Thyroid gland (tissue), 4 donors: ENCODE measurements at regions not wholly inside any gene's neighbourhood (a gene's known extent, or its start where the extent isn't known, plus 50 kb on each side); places are given as distances from the start of the nearest gene placed in this dataset.
"Not testable (repeated sequence)": the region's sequence is repeated elsewhere in the genome, so short reads cannot be mapped to it uniquely, and the experiment has no call there.

ENCODE experiments used
- DNase-seq, 2 donors: peaks; one replicate each; pipeline ENCODE4 v3.0.0-alpha.2; 2019
- H3K27ac ChIP-seq, 3 donors: fragments of 200-600 bp; sonication (generic); 1 replicate in 2 of 3; 2 replicates in 1 of 3; pipeline ENCODE4 v1.5.1; 2016 to 2019; ENCODE audit warnings: mild to moderate bottlenecking in 1 of 3, moderate library complexity in 1 of 3
- H3K27me3 ChIP-seq: fragments of 200-600 bp; sonication (generic); one replicate; pipeline ENCODE4 v1.5.1; 2019
- H3K36me3 ChIP-seq, 2 donors: fragments of 200-600 bp; sonication (generic); one replicate each; pipeline ENCODE4 v1.5.1; 2016 to 2019
- H3K4me1 ChIP-seq, 2 donors: fragments of 200-600 bp; sonication (generic); one replicate each; pipeline ENCODE4 v1.5.1; 2017 to 2019
- H3K4me3 ChIP-seq, 3 donors: fragments of 200-600 bp; sonication (generic); replicated peaks in 1 of 3; 1 replicate in 2 of 3; 2 replicates in 1 of 3; pipeline ENCODE4 v1.5.1; 2016; ENCODE audit warnings: mild to moderate bottlenecking in 1 of 3
- H3K9me3 ChIP-seq: fragments of 200-600 bp; sonication (generic); one replicate; pipeline ENCODE4 v1.5.1; 2017
- CTCF ChIP-seq, 6 experiments: fragments of 200-600 bp in 3 of 6; fragments of 450-650 bp in 3 of 6; sonication (generic) in 3 of 6; IDR thresholded peaks; one replicate each; pipeline ENCODE4 v1.5.1; 2016 to 2019; ENCODE audit warnings: antibody characterized with exemption in 6 of 6, mild to moderate bottlenecking in 2 of 6, inconsistent platforms in 1 of 6, moderate library complexity in 1 of 6
- POLR2A ChIP-seq, 2 donors: fragments of 450-650 bp; IDR thresholded peaks; one replicate each; pipeline ENCODE4 v1.6.1; 2017; ENCODE audit warnings: antibody characterized with exemption in 2 of 2, mild to moderate bottlenecking in 2 of 2, moderate library complexity in 1 of 2
- WGBS, 2 donors: methylation state at CpG; one replicate each; pipeline ENCODE4 v1.1.5; 2017; 5-methylcytosine and 5-hydroxymethylcytosine counted together
- intact Hi-C: fragments of 100-400 bp; cut with DNase I; formaldehyde crosslinking; loops from one replicate; pipeline ENCODE4 v1.15.1; 2023

- no peaks in the 10 kb centered on the region for H3K9me3 ChIP-seq
- intact Hi-C loops, result no loop called here
- no peak overlapping the region for H3K4me3 ChIP-seq
- no peaks in the 10 kb centered on the region for H3K27me3 ChIP-seq
- no peaks in the 10 kb centered on the region for H3K4me1 ChIP-seq
- DNase-seq, result no peak
- no peaks in the 10 kb centered on the region for H3K36me3 ChIP-seq
- TF ChIP-seq POLR2A (IDR thresholded peaks at IDR 0.05) (no peak), CTCF (IDR thresholded peaks at IDR 0.05) (no peak)
- H3K27ac ChIP-seq, result no peak overlapping the region
- 56 to 57% methylated on average over 5 of the region's 5 CpGs for WGBS, 2 donors
Measured at GRCh38 chrX:96480081-96480480, 204.6 kb upstream of the DIAPH2 start.

- no peak for TF ChIP-seq POLR2A (IDR thresholded peaks at IDR 0.05)
- TF ChIP-seq CTCF (IDR thresholded peaks at IDR 0.05), result no peak
- intact Hi-C loops, result no loop called here
- no peaks in the 10 kb centered on the region for H3K36me3 ChIP-seq
- no peaks in the 10 kb centered on the region for H3K9me3 ChIP-seq
- no peak for DNase-seq
- H3K4me3 ChIP-seq, result no peak overlapping the region
- no peaks in the 10 kb centered on the region for H3K27me3 ChIP-seq
- 96 to 98% methylated on average over 4 of the region's 4 CpGs for WGBS, 2 donors
- no peak overlapping the region for H3K27ac ChIP-seq
- H3K4me1 ChIP-seq, result no peaks in the 10 kb centered on the region
Measured at GRCh38 chrX:96481831-96482230, 202.8 kb upstream of the DIAPH2 start.

GRCh38 chrX:96483647-96484160, 200.9 kb upstream of the DIAPH2 start:
- TF ChIP-seq CTCF (IDR thresholded peaks at IDR 0.05) (no peak), POLR2A (IDR thresholded peaks at IDR 0.05) (no peak)
- Histone ChIP-seq H3K36me3 (no peaks in the 10 kb centered on the region), H3K4me3 (no peak overlapping the region), H3K27me3 (no peaks in the 10 kb centered on the region), H3K27ac (no peak overlapping the region), H3K9me3 (no peaks in the 10 kb centered on the region), H3K4me1 (no peaks in the 10 kb centered on the region)
- no peak for DNase-seq
- intact Hi-C loops, result no loop called here
- WGBS, 2 donors, result 89 to 97% methylated on average over 2 of the region's 2 CpGs

- H3K4me3 ChIP-seq, H3K4me1 ChIP-seq, H3K27me3 ChIP-seq, H3K27ac ChIP-seq, H3K36me3 ChIP-seq, DNase-seq, intact Hi-C loops, H3K9me3 ChIP-seq: not testable (repeated sequence)
- 93 to 100% methylated on average over 4 to 11 of the region's 11 CpGs for WGBS, 2 donors
Measured at GRCh38 chrX:96486687-96487086, 198.0 kb upstream of the DIAPH2 start.

- DNase-seq, result no peak
- H3K27me3 ChIP-seq, result no peaks in the 10 kb centered on the region
- no peaks in the 10 kb centered on the region for H3K9me3 ChIP-seq
- no peaks in the 10 kb centered on the region for H3K4me1 ChIP-seq
- intact Hi-C loops, result no loop called here
- H3K36me3 ChIP-seq, result no peaks in the 10 kb centered on the region
- 44 to 62% methylated on average over 2 of the region's 2 CpGs for WGBS, 2 donors
- no peak for TF ChIP-seq POLR2A (IDR thresholded peaks at IDR 0.05)
- no peak for TF ChIP-seq CTCF (IDR thresholded peaks at IDR 0.05)
- H3K27ac ChIP-seq, result no peak overlapping the region
- H3K4me3 ChIP-seq, result no peak overlapping the region
Measured at GRCh38 chrX:96502507-96502906, 182.1 kb upstream of the DIAPH2 start.

GRCh38 chrX:96529386-96529785, 155.3 kb upstream of the DIAPH2 start:
- H3K4me3 ChIP-seq, DNase-seq, H3K4me1 ChIP-seq, H3K9me3 ChIP-seq, H3K27me3 ChIP-seq, intact Hi-C loops, H3K36me3 ChIP-seq, H3K27ac ChIP-seq: not testable (repeated sequence)
- 90 to 96% methylated on average over 2 of the region's 2 CpGs for WGBS, 2 donors
